Mammary epithelial cell (primary cell): ENCODE measurements at regions not wholly inside any gene's neighbourhood (a gene's known extent, or its start where the extent isn't known, plus 50 kb on each side); places are given as distances from the start of the nearest gene placed in this dataset.

Experiments
- EZH2 ChIP-seq: IDR thresholded peaks from 2 replicates; pipeline ENCODE4 v1.6.1; 2012; ENCODE audit warnings: low read length, inconsistent platforms, borderline replicate concordance
- TF ChIP-seq, protein P1 (sequence below), 2 donors: IDR thresholded peaks in 1 of 2; conservative IDR thresholded peaks in 1 of 2; 2 replicates each; pipeline ENCODE4 v1.5.1; 2011 to 2012; ENCODE audit warnings: inconsistent platforms in 2 of 2, low read length in 2 of 2, mild to moderate bottlenecking in 2 of 2, control low read depth in 1 of 2, low read depth in 1 of 2; ENCODE audit not compliant: insufficient read depth in 1 of 2; ENCODE audit errors: extremely low read depth in 1 of 2

GRCh38 chr5:125455041-125455440 is 708.6 kb upstream of the ZNF608 start:
- TF ChIP-seq, protein P1, sequence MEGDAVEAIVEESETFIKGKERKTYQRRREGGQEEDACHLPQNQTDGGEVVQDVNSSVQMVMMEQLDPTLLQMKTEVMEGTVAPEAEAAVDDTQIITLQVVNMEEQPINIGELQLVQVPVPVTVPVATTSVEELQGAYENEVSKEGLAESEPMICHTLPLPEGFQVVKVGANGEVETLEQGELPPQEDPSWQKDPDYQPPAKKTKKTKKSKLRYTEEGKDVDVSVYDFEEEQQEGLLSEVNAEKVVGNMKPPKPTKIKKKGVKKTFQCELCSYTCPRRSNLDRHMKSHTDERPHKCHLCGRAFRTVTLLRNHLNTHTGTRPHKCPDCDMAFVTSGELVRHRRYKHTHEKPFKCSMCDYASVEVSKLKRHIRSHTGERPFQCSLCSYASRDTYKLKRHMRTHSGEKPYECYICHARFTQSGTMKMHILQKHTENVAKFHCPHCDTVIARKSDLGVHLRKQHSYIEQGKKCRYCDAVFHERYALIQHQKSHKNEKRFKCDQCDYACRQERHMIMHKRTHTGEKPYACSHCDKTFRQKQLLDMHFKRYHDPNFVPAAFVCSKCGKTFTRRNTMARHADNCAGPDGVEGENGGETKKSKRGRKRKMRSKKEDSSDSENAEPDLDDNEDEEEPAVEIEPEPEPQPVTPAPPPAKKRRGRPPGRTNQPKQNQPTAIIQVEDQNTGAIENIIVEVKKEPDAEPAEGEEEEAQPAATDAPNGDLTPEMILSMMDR (conservative IDR thresholded peaks at IDR 0.05 in 1 of 2, IDR thresholded peaks at IDR 0.05 in 1 of 2; ENCODE audit: extremely low read depth in 1 of 2, insufficient read depth in 1 of 2, low read depth in 1 of 2, low read length in 2 of 2), result no peak
- no peak for TF ChIP-seq EZH2
